ENCODE measurements at regions not wholly inside any gene's neighbourhood (a gene's known extent, or its start where the extent isn't known, plus 50 kb on each side); places are given as distances from the start of the nearest gene placed in this dataset.
A peak's percentile ranks its signal among the peaks of the same experiment; 100 is the strongest.

GRCh38 chr16:88308441-88309173 is 74.2 kb upstream of the ZNF469 start:
- H3K9me2 ChIP-seq (ENCODE audit: insufficient read depth, low read length): no peaks in the 10 kb centered on the region
- H2AFZ ChIP-seq (ENCODE audit: low read length): no peak overlapping the region
- no peak overlapping the region for H3K4me3 ChIP-seq (ENCODE audit: low read depth, low read length, poor library complexity, severe bottlenecking)
- POLR2A ChIA-PET: no interaction called here
- H3K4me1 ChIP-seq (ENCODE audit: insufficient read depth, low read length, poor library complexity, severe bottlenecking): no peaks in the 10 kb centered on the region
- H3K9me3 ChIP-seq (ENCODE audit: low read length): no peaks in the 10 kb centered on the region
- no peaks in the 10 kb centered on the region for H4K20me1 ChIP-seq (ENCODE audit: insufficient read depth, low read length)
- TF ChIP-seq EZH2phosphoT487 (IDR thresholded peaks at IDR 0.05; ENCODE audit: borderline replicate concordance, low read depth, low read length): no peak
- no peak for TF ChIP-seq CTCF (conservative IDR thresholded peaks at IDR 0.05; ENCODE audit: low read length)
- no peak for DNase-seq (ENCODE audit: low spot score)
- no peak overlapping the region for H3K4me2 ChIP-seq (ENCODE audit: low read length)
- CTCF ChIA-PET (ENCODE audit: unreplicated experiment): no interaction called here
- H3K36me3 ChIP-seq (ENCODE audit: insufficient read depth, low read length): no peaks in the 10 kb centered on the region
- H3K79me2 ChIP-seq (ENCODE audit: insufficient read depth, low read depth, low read length): no peaks in the 10 kb centered on the region
- BruUV-seq (replicated peaks): no TSS peak
- intact Hi-C loops (cut with micrococcal nuclease; ENCODE audit: unreplicated experiment): no loop called here
- H3K27ac ChIP-seq (ENCODE audit: low read depth, low read length, poor library complexity, severe bottlenecking): no peak overlapping the region

- TF ChIP-seq EZH2phosphoT487 (IDR thresholded peaks at IDR 0.05; ENCODE audit: borderline replicate concordance, low read depth, low read length): no peak
- TF ChIP-seq CTCF (conservative IDR thresholded peaks at IDR 0.05; ENCODE audit: low read length): no peak
- intact Hi-C loops (cut with micrococcal nuclease; ENCODE audit: unreplicated experiment): no loop called here
Measured at GRCh38 chr16:88309174-88309907, 73.4 kb upstream of the ZNF469 start.

GRCh38 chr16:88309908-88310265 is 72.9 kb upstream of the ZNF469 start:
- BruUV-seq (replicated peaks): no TSS peak
- intact Hi-C loops (cut with micrococcal nuclease; ENCODE audit: unreplicated experiment): no loop called here
- peak; percentile 4 for DNase-seq (ENCODE audit: low spot score)

More at GRCh38 chr16:88309174-88309907, 73.4 kb upstream of the ZNF469 start:
- H4K20me1 ChIP-seq (ENCODE audit: insufficient read depth, low read length): no peaks in the 10 kb centered on the region
- H3K27ac ChIP-seq (ENCODE audit: low read depth, low read length, poor library complexity, severe bottlenecking): no peak overlapping the region
- POLR2A ChIA-PET: no interaction called here
- H3K4me2 ChIP-seq (ENCODE audit: low read length): no peak overlapping the region
- no peak for DNase-seq (ENCODE audit: low spot score)
- H2AFZ ChIP-seq (ENCODE audit: low read length): no peak overlapping the region
- H3K9me2 ChIP-seq (ENCODE audit: insufficient read depth, low read length): no peaks in the 10 kb centered on the region
- H3K4me1 ChIP-seq (ENCODE audit: insufficient read depth, low read length, poor library complexity, severe bottlenecking): no peaks in the 10 kb centered on the region
- CTCF ChIA-PET (ENCODE audit: unreplicated experiment): no interaction called here
- no peaks in the 10 kb centered on the region for H3K9me3 ChIP-seq (ENCODE audit: low read length)
- no peaks in the 10 kb centered on the region for H3K36me3 ChIP-seq (ENCODE audit: insufficient read depth, low read length)
- no TSS peak for BruUV-seq (replicated peaks)
- no peaks in the 10 kb centered on the region for H3K79me2 ChIP-seq (ENCODE audit: insufficient read depth, low read depth, low read length)
- H3K4me3 ChIP-seq (ENCODE audit: low read depth, low read length, poor library complexity, severe bottlenecking): no peak overlapping the region

More at GRCh38 chr16:88309908-88310265, 72.9 kb upstream of the ZNF469 start:
- Histone ChIP-seq H3K9me2 (ENCODE audit: insufficient read depth, low read length) (no peaks in the 10 kb centered on the region), H3K9me3 (ENCODE audit: low read length) (no peaks in the 10 kb centered on the region), H4K20me1 (ENCODE audit: insufficient read depth, low read length) (no peaks in the 10 kb centered on the region), H3K36me3 (ENCODE audit: insufficient read depth, low read length) (no peaks in the 10 kb centered on the region), H3K4me2 (ENCODE audit: low read length) (no peak overlapping the region), H3K4me1 (ENCODE audit: insufficient read depth, low read length, poor library complexity, severe bottlenecking) (no peaks in the 10 kb centered on the region), H3K4me3 (ENCODE audit: low read depth, low read length, poor library complexity, severe bottlenecking) (no peak overlapping the region), H3K79me2 (ENCODE audit: insufficient read depth, low read depth, low read length) (no peaks in the 10 kb centered on the region), H3K27ac (ENCODE audit: low read depth, low read length, poor library complexity, severe bottlenecking) (no peak overlapping the region), H2AFZ (ENCODE audit: low read length) (no peak overlapping the region)
- POLR2A ChIA-PET: no interaction called here
- CTCF ChIA-PET (ENCODE audit: unreplicated experiment): no interaction called here
- TF ChIP-seq EZH2phosphoT487 (IDR thresholded peaks at IDR 0.05; ENCODE audit: borderline replicate concordance, low read depth, low read length) (no peak), CTCF (conservative IDR thresholded peaks at IDR 0.05; ENCODE audit: low read length) (peak; percentile 53)

Data from OCI-LY7 (cell line).